Kidney epithelial cell (primary cell): ENCODE measurements at regions not wholly inside any gene's neighbourhood (a gene's known extent, or its start where the extent isn't known, plus 50 kb on each side); places are given as distances from the start of the nearest gene placed in this dataset.

Source experiments
- DNase-seq: peaks from one replicate; pipeline ENCODE4 v3.0.0-alpha.2; 2010; ENCODE audit warnings: low read depth
- H3K27me3 ChIP-seq: 2 replicates; pipeline ENCODE4 v1.6.0; 2011; ENCODE audit warnings: low read length; ENCODE audit not compliant: control insufficient read depth, insufficient read depth
- H3K36me3 ChIP-seq: 2 replicates; pipeline ENCODE4 v1.5.1; 2011; ENCODE audit warnings: low read length; ENCODE audit not compliant: control insufficient read depth, insufficient read depth
- H3K4me3 ChIP-seq: 2 replicates; pipeline ENCODE4 v1.5.1; 2011; ENCODE audit warnings: low read depth, mild to moderate bottlenecking, control low read depth, low read length
- CTCF ChIP-seq: IDR thresholded peaks from 2 replicates; pipeline ENCODE4 v1.5.1; 2011; ENCODE audit warnings: mild to moderate bottlenecking, moderate library complexity, low read length, control low read depth, inconsistent platforms; ENCODE audit not compliant: insufficient read depth, poor library complexity, severe bottlenecking

GRCh38 chr3:135851201-135852081 lies 114.1 kb upstream of the PPP2R3A start:
- no peaks in the 10 kb centered on the region for H3K36me3 ChIP-seq
- H3K4me3 ChIP-seq, result no peak overlapping the region
- DNase-seq, result no peak
- H3K27me3 ChIP-seq, result no peaks in the 10 kb centered on the region
- TF ChIP-seq CTCF, result no peak

- Histone ChIP-seq H3K36me3 (no peaks in the 10 kb centered on the region), H3K4me3 (no peak overlapping the region), H3K27me3 (no peaks in the 10 kb centered on the region)
- no peak for DNase-seq
- no peak for TF ChIP-seq CTCF
These were observed 111.5 kb upstream of the PPP2R3A start for GRCh38 chr3:135853981-135854380.

GRCh38 chr3:135860761-135861160 lies 104.8 kb upstream of the PPP2R3A start:
- TF ChIP-seq CTCF, result no peak
- DNase-seq, result no peak
- Histone ChIP-seq H3K27me3 (no peaks in the 10 kb centered on the region), H3K36me3 (no peaks in the 10 kb centered on the region), H3K4me3 (no peak overlapping the region)

- Histone ChIP-seq H3K27me3 (no peaks in the 10 kb centered on the region), H3K4me3 (no peak overlapping the region), H3K36me3 (no peaks in the 10 kb centered on the region)
- DNase-seq, result no peak
- no peak for TF ChIP-seq CTCF
These were observed 103.2 kb upstream of the PPP2R3A start for GRCh38 chr3:135862361-135862760.

- TF ChIP-seq CTCF, result no peak
- Histone ChIP-seq H3K36me3 (no peaks in the 10 kb centered on the region), H3K27me3 (no peaks in the 10 kb centered on the region), H3K4me3 (no peak overlapping the region)
- DNase-seq, result no peak
These were observed 101.5 kb upstream of the PPP2R3A start for GRCh38 chr3:135864060-135864459.

- H3K4me3 ChIP-seq, result no peak overlapping the region
- no peaks in the 10 kb centered on the region for H3K27me3 ChIP-seq
- no peak for TF ChIP-seq CTCF
- DNase-seq, result no peak
- no peaks in the 10 kb centered on the region for H3K36me3 ChIP-seq
These were observed 100.4 kb upstream of the PPP2R3A start for GRCh38 chr3:135865085-135865484.
